Medulla oblongata (tissue), 1 donor: ENCODE measurements at regions not wholly inside any gene's neighbourhood (a gene's known extent, or its start where the extent isn't known, plus 50 kb on each side); places are given as distances from the start of the nearest gene placed in this dataset.
"Not testable (repeated sequence)": the region's sequence is repeated elsewhere in the genome, so short reads cannot be mapped to it uniquely, and the experiment has no call there.

Experiments used
- DNase-seq: peaks from one replicate; pipeline ENCODE4 v3.0.0-alpha.2; 2015; ENCODE audit errors: extremely low spot score

GRCh38 chr14:39581474-39581873 is 149.2 kb upstream of the FBXO33 start:
- no peak for DNase-seq

- DNase-seq = no peak
These were observed 148.5 kb upstream of the FBXO33 start for GRCh38 chr14:39580696-39581095.

GRCh38 chr14:39576736-39577135 is 144.5 kb upstream of the FBXO33 start:
- DNase-seq = no peak

- DNase-seq = no peak
These were observed 144.0 kb upstream of the FBXO33 start for GRCh38 chr14:39576258-39576657.

- DNase-seq = no peak
These were observed 136.7 kb upstream of the FBXO33 start for GRCh38 chr14:39568809-39569538.

GRCh38 chr14:39566795-39567194 is 134.6 kb upstream of the FBXO33 start:
- no peak for DNase-seq

GRCh38 chr14:39563361-39563760 is 131.1 kb upstream of the FBXO33 start:
- DNase-seq = no peak

GRCh38 chr14:39562175-39562574 is 129.9 kb upstream of the FBXO33 start:
- DNase-seq = no peak

GRCh38 chr14:39558525-39558924 is 126.3 kb upstream of the FBXO33 start:
- DNase-seq = no peak

GRCh38 chr14:39555749-39556148 is 123.5 kb upstream of the FBXO33 start:
- peak; percentile 19 for DNase-seq

- no peak for DNase-seq
These were observed 122.3 kb upstream of the FBXO33 start for GRCh38 chr14:39554576-39554975.

GRCh38 chr14:39548358-39548757 is 116.1 kb upstream of the FBXO33 start:
- no peak for DNase-seq

- no peak for DNase-seq
These were observed 115.6 kb upstream of the FBXO33 start for GRCh38 chr14:39547845-39548244.

GRCh38 chr14:39505812-39506211 is 73.6 kb upstream of the FBXO33 start:
- DNase-seq = no peak

- no peak for DNase-seq
These were observed 68.0 kb upstream of the FBXO33 start for GRCh38 chr14:39500253-39500652.

GRCh38 chr14:39499514-39499913 is 67.3 kb upstream of the FBXO33 start:
- no peak for DNase-seq

GRCh38 chr14:39497677-39498076 is 65.4 kb upstream of the FBXO33 start:
- DNase-seq = not testable (repeated sequence)

GRCh38 chr14:39492267-39492666 is 60.0 kb upstream of the FBXO33 start:
- no peak for DNase-seq

- DNase-seq = peak; percentile 77
These were observed 58.9 kb upstream of the FBXO33 start for GRCh38 chr14:39491134-39491571.

- peak; percentile 44 for DNase-seq
These were observed 56.4 kb upstream of the FBXO33 start for GRCh38 chr14:39488600-39488999.

- DNase-seq = no peak
These were observed 51.4 kb upstream of the FBXO33 start for GRCh38 chr14:39483682-39484081.
